HEK293 (cell line): ENCODE measurements at regions not wholly inside any gene's neighbourhood (a gene's known extent, or its start where the extent isn't known, plus 50 kb on each side); places are given as distances from the start of the nearest gene placed in this dataset.

Experiments used
- CTCF ChIP-seq: fragments of 450-650 bp; formaldehyde crosslinking; IDR thresholded peaks from 2 replicates; pipeline ENCODE4 v1.5.1; 2016; ENCODE audit warnings: missing biosample characterization, missing genetic modification characterization
- EGR2 ChIP-seq: fragments of 450-650 bp; formaldehyde crosslinking; IDR thresholded peaks from 2 replicates; pipeline ENCODE4 v1.5.1; 2016; ENCODE audit warnings: low read depth, missing biosample characterization, missing genetic modification characterization
- MEIS1 ChIP-seq: sonication (generic); formaldehyde crosslinking; IDR thresholded peaks from 2 replicates; pipeline ENCODE4 v1.8.1; 2022; ENCODE audit warnings: missing genetic modification reagents, mild to moderate bottlenecking, borderline replicate concordance
- MZF1 ChIP-seq: fragments of 450-650 bp; formaldehyde crosslinking; IDR thresholded peaks from 2 replicates; pipeline ENCODE4 v1.5.1; 2017; ENCODE audit warnings: missing biosample characterization, missing genetic modification characterization, borderline replicate concordance
- ZBTB21 ChIP-seq: fragments of 450-650 bp; formaldehyde crosslinking; IDR thresholded peaks from 2 replicates; pipeline ENCODE4 v1.5.1; 2017; ENCODE audit warnings: missing biosample characterization, missing genetic modification characterization
- ZFP41 ChIP-seq: fragments of 450-650 bp; formaldehyde crosslinking; IDR thresholded peaks from 2 replicates; pipeline ENCODE4 v1.5.1; 2016; ENCODE audit warnings: missing biosample characterization, missing genetic modification characterization, borderline replicate concordance
- ZNF223 ChIP-seq: fragments of 450-650 bp; formaldehyde crosslinking; IDR thresholded peaks from 2 replicates; pipeline ENCODE4 v1.5.1; 2016; ENCODE audit warnings: missing biosample characterization, missing genetic modification characterization
- ZNF513 ChIP-seq: fragments of 450-650 bp; IDR thresholded peaks from 2 replicates; pipeline ENCODE4 v1.5.1; 2018; ENCODE audit warnings: missing biosample characterization, missing genetic modification characterization
- ZNF548 ChIP-seq: fragments of 450-650 bp; formaldehyde crosslinking; IDR thresholded peaks from 2 replicates; pipeline ENCODE4 v1.5.1; 2016; ENCODE audit warnings: missing biosample characterization, missing genetic modification characterization
- ZNF561 ChIP-seq: fragments of 450-650 bp; IDR thresholded peaks from 2 replicates; pipeline ENCODE4 v1.5.1; 2018; ENCODE audit warnings: missing biosample characterization, missing genetic modification characterization, borderline replicate concordance

GRCh38 chr7:98711945-98712344 lies 94.9 kb downstream of the NPTX2 start:
- TF ChIP-seq ZBTB21 (tag by site-specific recombination) (no peak), CTCF (tag by site-specific recombination) (no peak), ZFP41 (no peak), ZNF223 (tag by site-specific recombination) (no peak), EGR2 (tag by site-specific recombination) (no peak), ZNF561 (tag by site-specific recombination) (no peak), MEIS1 (CRISPR knock-in tag) (no peak), ZNF513 (tag by site-specific recombination) (no peak), ZNF548 (tag by site-specific recombination) (no peak), MZF1 (tag by site-specific recombination) (no peak)
